H1 (cell line): ENCODE measurements at regions not wholly inside any gene's neighbourhood (a gene's known extent, or its start where the extent isn't known, plus 50 kb on each side); places are given as distances from the start of the nearest gene placed in this dataset.

ENCODE experiments used
- CTCF ChIA-PET: fragments of 300-600 bp; sonication (Branson Sonifier 250); formaldehyde crosslinking; loops from one replicate; lab custom pipeline; 2021; ENCODE audit not compliant: partially characterized antibody; lab: Charles Lee
- POLR2A ChIA-PET: fragments of 300-600 bp; sonication (Branson Sonifier 250); formaldehyde crosslinking; loops from one replicate; lab custom pipeline; 2021; ENCODE audit warnings: inconsistent platforms; ENCODE audit not compliant: partially characterized antibody; lab: Charles Lee
- DNase-seq, 2 experiments: peaks; one replicate each; pipeline versions ENCODE4 v3.0.0 to v3.0.0-alpha.2; 2010 to 2022; ENCODE audit warnings: low spot score in 2 of 2, low read depth in 1 of 2, mixed read lengths in 1 of 2
- FAIRE-seq: peaks from 2 replicates; lab custom pipeline; 2011; peaks lifted over from hg19 to GRCh38; lab: Jason Lieb, UNC
- H2AFZ ChIP-seq: 2 replicates; pipeline ENCODE4 v1.8.1; 2012; ENCODE audit warnings: low read length, inconsistent platforms
- H2AK5ac ChIP-seq: 2 replicates; pipeline ENCODE4 v1.6.1; 2013; ENCODE audit warnings: low read depth, low read length
- H2BK120ac ChIP-seq: replicated peaks from 2 replicates; pipeline ENCODE3; 2013; ENCODE audit warnings: low read depth, low read length, inconsistent platforms
- H2BK12ac ChIP-seq: 2 replicates; pipeline ENCODE4 v1.6.1; 2013; ENCODE audit warnings: low read depth, low read length
- H2BK15ac ChIP-seq: 2 replicates; pipeline ENCODE4 v1.6.1; 2013; ENCODE audit warnings: low read length
- H2BK20ac ChIP-seq: 2 replicates; pipeline ENCODE4 v1.6.1; 2013; ENCODE audit warnings: low read length
- H2BK5ac ChIP-seq: 2 replicates; pipeline ENCODE4 v1.6.1; 2013; ENCODE audit warnings: low read depth, low read length
- H3K14ac ChIP-seq: 2 replicates; pipeline ENCODE4 v1.6.1; 2013; ENCODE audit warnings: inconsistent platforms; ENCODE audit not compliant: insufficient read length
- H3K18ac ChIP-seq: 2 replicates; pipeline ENCODE4 v1.6.1; 2013; ENCODE audit warnings: low read length; ENCODE audit errors: extremely low read depth
- H3K23ac ChIP-seq: 2 replicates; pipeline ENCODE4 v1.6.1; 2013; ENCODE audit warnings: inconsistent platforms; ENCODE audit not compliant: insufficient read length
- H3K23me2 ChIP-seq: 2 replicates; pipeline ENCODE4 v1.6.1; 2013; ENCODE audit warnings: low read depth, low read length
- H3K27ac ChIP-seq: 2 replicates; pipeline ENCODE4 v1.6.1; 2011; ENCODE audit warnings: low read depth, low read length, inconsistent platforms
- H3K27me3 ChIP-seq, 4 experiments: replicated peaks in 1 of 4; 1 replicate in 1 of 4; 2 replicates in 3 of 4; pipeline versions ENCODE4 v1.6.1 to v1.8.1; 2011 to 2013; ENCODE audit warnings: low read length in 3 of 4, mild to moderate bottlenecking in 3 of 4, inconsistent platforms in 2 of 4, mixed read lengths in 2 of 4, moderate library complexity in 1 of 4; ENCODE audit not compliant: control insufficient read depth in 3 of 4, insufficient read depth in 3 of 4; ENCODE audit errors: extremely low read depth in 1 of 4
- H3K36me3 ChIP-seq, 4 experiments: 2 replicates each; pipeline versions ENCODE4 v1.6.1 to v1.8.1; 2011 to 2013; ENCODE audit warnings: mild to moderate bottlenecking in 4 of 4, low read length in 3 of 4, moderate library complexity in 2 of 4, control low read depth in 1 of 4, inconsistent platforms in 1 of 4; ENCODE audit not compliant: insufficient read depth in 4 of 4, control insufficient read depth in 2 of 4
- H3K4ac ChIP-seq: replicated peaks from 2 replicates; pipeline ENCODE3; 2013; ENCODE audit warnings: low read length, low read depth, mixed read lengths, inconsistent platforms; ENCODE audit not compliant: insufficient read length
- H3K4me1 ChIP-seq, 4 experiments: replicated peaks in 1 of 4; 1 replicate in 1 of 4; 2 replicates in 3 of 4; pipeline versions ENCODE4 v1.6.1 to v1.8.1; 2011 to 2013; ENCODE audit warnings: low read length in 3 of 4, inconsistent platforms in 2 of 4, mixed read lengths in 1 of 4; ENCODE audit not compliant: insufficient read depth in 4 of 4, control insufficient read depth in 3 of 4
- H3K4me2 ChIP-seq, 2 experiments: 2 replicates each; pipeline versions ENCODE4 v1.6.1 to v1.8.1; 2011 to 2013; ENCODE audit warnings: low read depth in 2 of 2, low read length in 2 of 2, control low read depth in 1 of 2, inconsistent platforms in 1 of 2, mild to moderate bottlenecking in 1 of 2; ENCODE audit not compliant: insufficient read depth in 1 of 2
- H3K4me3 ChIP-seq, 4 experiments: fragments of 200-600, 300-600 bp in 1 of 4; sonication (generic), shearing (Covaris generic), sonication (Bioruptor Twin) in 1 of 4; 2 replicates each; pipeline versions ENCODE4 v1.5.1 to v1.8.1; 2011 to 2016; ENCODE audit warnings: low read length in 4 of 4, low read depth in 3 of 4, control low read depth in 2 of 4, inconsistent platforms in 2 of 4, mild to moderate bottlenecking in 2 of 4, mixed read lengths in 1 of 4, moderate library complexity in 1 of 4; ENCODE audit not compliant: insufficient read depth in 2 of 4; ENCODE audit errors: extremely low read depth in 1 of 4
- H3K56ac ChIP-seq: replicated peaks from 2 replicates; pipeline ENCODE3; 2013; ENCODE audit warnings: low read depth, mild to moderate bottlenecking, mixed read lengths, low read length, inconsistent platforms; ENCODE audit not compliant: insufficient read length
- H3K79me1 ChIP-seq: 2 replicates; pipeline ENCODE4 v1.6.1; 2013; ENCODE audit warnings: low read depth, low read length, control low read depth
- H3K79me2 ChIP-seq, 2 experiments: 2 replicates each; pipeline versions ENCODE4 v1.6.1 to v1.8.1; 2012 to 2013; ENCODE audit warnings: low read length in 2 of 2, mild to moderate bottlenecking in 2 of 2, inconsistent platforms in 1 of 2; ENCODE audit not compliant: insufficient read depth in 2 of 2, control insufficient read depth in 1 of 2
- H3K9ac ChIP-seq, 4 experiments: replicated peaks in 1 of 4; 1 replicate in 1 of 4; 2 replicates in 3 of 4; pipeline versions ENCODE4 v1.6.1 to v1.8.1; 2011 to 2013; ENCODE audit warnings: low read depth in 3 of 4, low read length in 3 of 4, control low read depth in 2 of 4, mild to moderate bottlenecking in 2 of 4, moderate library complexity in 2 of 4, inconsistent platforms in 1 of 4; ENCODE audit errors: extremely low read depth in 1 of 4
- H3K9me3 ChIP-seq, 2 experiments: 2 replicates each; pipeline versions ENCODE4 v1.6.1 to v1.8.1; 2012 to 2013; ENCODE audit warnings: mild to moderate bottlenecking in 2 of 2, moderate library complexity in 2 of 2, control low read depth in 1 of 2, inconsistent platforms in 1 of 2, low read depth in 1 of 2, low read length in 1 of 2, mixed read lengths in 1 of 2; ENCODE audit not compliant: insufficient read depth in 2 of 2
- H4K20me1 ChIP-seq, 2 experiments: replicated peaks in 1 of 2; 2 replicates each; pipeline versions ENCODE3 to v1.8.1; 2011 to 2013; ENCODE audit warnings: inconsistent platforms in 2 of 2, low read length in 2 of 2, mild to moderate bottlenecking in 1 of 2; ENCODE audit not compliant: insufficient read depth in 2 of 2, control insufficient read depth in 1 of 2
- H4K5ac ChIP-seq: 2 replicates; pipeline ENCODE4 v1.6.1; 2013; ENCODE audit warnings: low read length, low read depth, mixed read lengths, inconsistent platforms; ENCODE audit not compliant: insufficient read length
- H4K8ac ChIP-seq: 2 replicates; pipeline ENCODE4 v1.8.0; 2013; ENCODE audit warnings: mild to moderate bottlenecking, moderate library complexity, low read length, inconsistent platforms; ENCODE audit not compliant: insufficient read depth; ENCODE audit errors: extremely low read depth
- H4K91ac ChIP-seq: replicated peaks from 2 replicates; pipeline ENCODE3; 2013; ENCODE audit warnings: low read length, mixed read lengths, inconsistent platforms; ENCODE audit not compliant: insufficient read length
- CHD1 ChIP-seq: IDR thresholded peaks from 2 replicates; pipeline ENCODE4 v1.6.1; 2012; ENCODE audit warnings: low read depth, low read length, improper control_type of control experiment
- EZH2 ChIP-seq: fragments of 200-600 bp; sonication (generic); IDR thresholded peaks from 2 replicates; pipeline ENCODE4 v1.7.1; 2012; ENCODE audit warnings: low read depth, mild to moderate bottlenecking, moderate library complexity, low read length, inconsistent platforms; ENCODE audit not compliant: severe bottlenecking
- HDAC6 ChIP-seq: IDR thresholded peaks from one replicate; pipeline ENCODE4 v1.7.1; 2012; ENCODE audit warnings: low read depth, mild to moderate bottlenecking, inconsistent platforms, low read length, moderate library complexity
- MAFK ChIP-seq: IDR thresholded peaks from 2 replicates; pipeline ENCODE4 v1.6.1; 2012; ENCODE audit warnings: low read depth, mild to moderate bottlenecking, improper control_type of control experiment, low read length
- PHF8 ChIP-seq: fragments of 200-600 bp; sonication (generic); conservative IDR thresholded peaks from 2 replicates; pipeline ENCODE4 v1.7.1; 2012; ENCODE audit warnings: low read depth, mild to moderate bottlenecking, inconsistent platforms, low read length, moderate library complexity
- RAD21 ChIP-seq, 2 experiments: IDR thresholded peaks in 1 of 2; conservative IDR thresholded peaks in 1 of 2; 2 replicates each; pipeline ENCODE4 v1.6.1; 2011; ENCODE audit warnings: low read depth in 2 of 2, low read length in 2 of 2, improper control_type of control experiment in 1 of 2, inconsistent platforms in 1 of 2, mild to moderate bottlenecking in 1 of 2, moderate library complexity in 1 of 2
- RBBP5 ChIP-seq: IDR thresholded peaks from 2 replicates; pipeline ENCODE4 v1.7.1; 2012; ENCODE audit warnings: low read depth, mild to moderate bottlenecking, inconsistent platforms, low read length, moderate library complexity, borderline replicate concordance
- SP1 ChIP-seq: IDR thresholded peaks from 2 replicates; pipeline ENCODE4 v1.6.1; 2011; ENCODE audit warnings: low read depth, low read length
- SP2 ChIP-seq: IDR thresholded peaks from 2 replicates; pipeline ENCODE4 v1.6.1; 2012; ENCODE audit warnings: mild to moderate bottlenecking, low read length, inconsistent platforms
- SP4 ChIP-seq: IDR thresholded peaks from 2 replicates; pipeline ENCODE4 v1.6.1; 2012; ENCODE audit warnings: low read length, inconsistent platforms
- SUZ12 ChIP-seq: fragments of 200-600 bp; sonication (generic); IDR thresholded peaks from 2 replicates; pipeline ENCODE4 v1.6.1; 2012; ENCODE audit warnings: mild to moderate bottlenecking, inconsistent platforms, low read length, moderate library complexity, mixed read lengths
- TAF7 ChIP-seq: optimal IDR thresholded peaks from 2 replicates; pipeline ENCODE3; 2011; ENCODE audit warnings: low read depth, mild to moderate bottlenecking, inconsistent platforms, low read length, moderate library complexity, borderline replicate concordance
- TCF12 ChIP-seq: IDR thresholded peaks from 2 replicates; pipeline ENCODE4 v1.6.1; 2011; ENCODE audit warnings: low read depth, mild to moderate bottlenecking, low read length
- TEAD4 ChIP-seq: IDR thresholded peaks from 2 replicates; pipeline ENCODE4 v1.6.1; 2012; ENCODE audit warnings: low read depth, low read length, inconsistent platforms, mixed read lengths
- WGBS, 2 experiments: shearing (Covaris generic) in 1 of 2; methylation state at CpG; one replicate each; pipeline versions ENCODE4 v1.1.6 to v1.1.7; 2013 to 2015; ENCODE audit warnings: low lambda C conversion rate in 2 of 2, mixed read lengths in 2 of 2, inconsistent platforms in 1 of 2, low coverage in 1 of 2, missing lambda C conversion rate in 1 of 2; ENCODE audit not compliant: insufficient replicate concordance in 2 of 2, insufficient coverage in 1 of 2, insufficient read length in 1 of 2; ENCODE audit errors: extremely low coverage in 1 of 2, missing lambda C conversion rate in 1 of 2; 5-methylcytosine and 5-hydroxymethylcytosine counted together
- TF ChIP-seq, protein P1 (sequence below): IDR thresholded peaks from 2 replicates; pipeline ENCODE4 v1.6.1; 2012; ENCODE audit warnings: inconsistent platforms

DNA sequence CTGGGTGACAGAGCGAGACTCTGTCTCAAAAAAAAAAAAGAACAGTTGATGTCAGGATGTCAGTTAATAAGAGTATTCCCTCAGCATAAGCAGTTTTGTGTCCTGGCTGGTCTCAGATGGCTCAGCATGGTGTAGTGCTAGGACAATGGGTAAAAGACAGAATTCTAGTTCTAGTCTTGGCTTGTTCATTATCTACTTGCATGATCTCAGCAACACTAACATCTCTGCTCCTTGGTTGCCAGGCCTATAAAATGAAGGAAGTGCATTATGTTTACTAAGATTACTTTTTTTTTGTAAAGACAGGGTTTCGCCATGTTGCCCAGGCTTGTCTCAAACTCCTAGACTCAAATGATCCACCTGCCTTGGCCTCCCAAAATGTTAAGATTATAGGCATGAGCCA is 84.3 kb upstream of the SP8 start:
- Histone ChIP-seq H3K79me2 (no peaks in the 10 kb centered on the region), H4K5ac (no peak overlapping the region), H2BK15ac (no peak overlapping the region), H2AFZ (no peak overlapping the region), H2BK20ac (no peak overlapping the region), H3K23ac (no peak overlapping the region), H3K4me2 (no peak overlapping the region), H2BK120ac (no peak overlapping the region), H2AK5ac (no peak overlapping the region), H3K27ac (no peak overlapping the region), H3K4me1 (peaks cover 0 to 2% (median 0%) of the 10 kb centered on the region in 4 experiments; a peak in 1 of 7 replicates), H3K36me3 (no peaks in the 10 kb centered on the region; a peak in 1 of 8 replicates), H3K23me2 (no peaks in the 10 kb centered on the region), H3K27me3 (no peaks in the 10 kb centered on the region), H3K14ac (no peak overlapping the region), H3K4me3 (no peak overlapping the region), H3K9ac (no peak overlapping the region), H4K8ac (no peak overlapping the region), H4K91ac (no peak overlapping the region), H2BK5ac (no peak overlapping the region), H3K18ac (no peak overlapping the region), H4K20me1 (no peaks in the 10 kb centered on the region), H3K9me3 (no peaks in the 10 kb centered on the region), H3K4ac (no peak overlapping the region), H2BK12ac (no peak overlapping the region), H3K56ac (no peak overlapping the region)
- 92% methylated on average over 2 of the region's 2 CpGs; no CpG with 5 or more reads in 1 of the 2 experiments for WGBS, 2 experiments
- DNase-seq (no peak), FAIRE-seq (no peak)
- CTCF ChIA-PET: no interaction called here
- POLR2A ChIA-PET: no interaction called here
- TF ChIP-seq RBBP5: no peak
- TF ChIP-seq RAD21 (IDR thresholded peaks at IDR 0.05 in 1 of 2, conservative IDR thresholded peaks at IDR 0.05 in 1 of 2; ENCODE audit: low read depth in 2 of 2, low read length in 2 of 2): no peak
- no peak for TF ChIP-seq SP2
- TF ChIP-seq TEAD4: no peak
- no peak for TF ChIP-seq SP4
- TF ChIP-seq SUZ12: no peak
- TF ChIP-seq HDAC6: no peak
- no peak for TF ChIP-seq TAF7
- no peak for TF ChIP-seq EZH2
- TF ChIP-seq TCF12: no peak
- TF ChIP-seq SP1: no peak
- no peak for TF ChIP-seq PHF8
- TF ChIP-seq, protein P1, sequence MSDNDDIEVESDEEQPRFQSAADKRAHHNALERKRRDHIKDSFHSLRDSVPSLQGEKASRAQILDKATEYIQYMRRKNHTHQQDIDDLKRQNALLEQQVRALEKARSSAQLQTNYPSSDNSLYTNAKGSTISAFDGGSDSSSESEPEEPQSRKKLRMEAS: no peak
- TF ChIP-seq CHD1: no peak
- no peak for TF ChIP-seq MAFK
- TF ChIP-seq, all 59 proteins: peak for 0
- no peaks in the 10 kb centered on the region; the same call in 1 of the 2 replicates for H3K79me1 ChIP-seq
